ENCODE measurements at regions not wholly inside any gene's neighbourhood (a gene's known extent, or its start where the extent isn't known, plus 50 kb on each side); places are given as distances from the start of the nearest gene placed in this dataset.

DNA sequence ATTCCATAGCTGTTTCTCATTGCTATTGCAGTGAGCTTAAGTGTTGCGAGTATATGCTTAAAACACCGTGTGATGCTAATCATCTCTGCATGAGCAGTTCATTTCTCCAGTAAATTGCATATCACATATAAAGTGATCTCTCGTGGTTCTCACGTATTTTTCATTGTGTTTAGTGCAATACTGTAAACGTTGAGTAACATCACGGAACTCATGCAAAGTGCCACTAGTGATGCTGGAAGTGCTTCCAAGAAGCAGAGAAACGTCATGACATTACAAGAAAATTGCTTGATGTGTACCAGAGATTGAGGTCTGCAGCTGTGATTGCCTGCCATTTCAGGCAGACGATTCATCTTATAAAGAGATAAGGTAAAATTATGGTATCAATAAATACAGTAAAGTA lies 830.4 kb downstream of the GRIK2 start:
- Histone ChIP-seq H3K4me3 (no peak overlapping the region), H3K4me2 (no peak overlapping the region), H3K4me1 (replicated peaks; ENCODE audit: insufficient read depth) (no peaks in the 10 kb centered on the region), H3K79me2 (ENCODE audit: low read depth) (no peaks in the 10 kb centered on the region), H3K27ac (no peak overlapping the region), H3K9me2 (ENCODE audit: insufficient read depth) (no peaks in the 10 kb centered on the region), H3F3A (ENCODE audit: insufficient read depth, low read depth) (no peaks in the 10 kb centered on the region), H2AFZ (no peak overlapping the region), H3K36me3 (ENCODE audit: low read depth) (no peaks in the 10 kb centered on the region), H3K9me3 (ENCODE audit: insufficient read depth, low read depth) (no peaks in the 10 kb centered on the region), H3K27me3 (ENCODE audit: insufficient read depth, low read depth) (no peaks in the 10 kb centered on the region), H4K20me1 (ENCODE audit: insufficient read depth) (no peaks in the 10 kb centered on the region)
- POLR2A ChIA-PET (ENCODE audit: unreplicated experiment), result no interaction called here
- DNase-seq, result no peak
- no peak for TF ChIP-seq EZH2 (IDR thresholded peaks at IDR 0.05; ENCODE audit: low read depth)
- TF ChIP-seq, protein P1, sequence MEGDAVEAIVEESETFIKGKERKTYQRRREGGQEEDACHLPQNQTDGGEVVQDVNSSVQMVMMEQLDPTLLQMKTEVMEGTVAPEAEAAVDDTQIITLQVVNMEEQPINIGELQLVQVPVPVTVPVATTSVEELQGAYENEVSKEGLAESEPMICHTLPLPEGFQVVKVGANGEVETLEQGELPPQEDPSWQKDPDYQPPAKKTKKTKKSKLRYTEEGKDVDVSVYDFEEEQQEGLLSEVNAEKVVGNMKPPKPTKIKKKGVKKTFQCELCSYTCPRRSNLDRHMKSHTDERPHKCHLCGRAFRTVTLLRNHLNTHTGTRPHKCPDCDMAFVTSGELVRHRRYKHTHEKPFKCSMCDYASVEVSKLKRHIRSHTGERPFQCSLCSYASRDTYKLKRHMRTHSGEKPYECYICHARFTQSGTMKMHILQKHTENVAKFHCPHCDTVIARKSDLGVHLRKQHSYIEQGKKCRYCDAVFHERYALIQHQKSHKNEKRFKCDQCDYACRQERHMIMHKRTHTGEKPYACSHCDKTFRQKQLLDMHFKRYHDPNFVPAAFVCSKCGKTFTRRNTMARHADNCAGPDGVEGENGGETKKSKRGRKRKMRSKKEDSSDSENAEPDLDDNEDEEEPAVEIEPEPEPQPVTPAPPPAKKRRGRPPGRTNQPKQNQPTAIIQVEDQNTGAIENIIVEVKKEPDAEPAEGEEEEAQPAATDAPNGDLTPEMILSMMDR (conservative IDR thresholded peaks at IDR 0.05), result no peak
- BruUV-seq (replicated peaks), result no TSS peak
- intact Hi-C loops (cut with micrococcal nuclease; ENCODE audit: unreplicated experiment), result no loop called here
- CTCF ChIA-PET, result no interaction called here

GRCh38 chr6:102229271-102229670 lies 835.8 kb downstream of the GRIK2 start:
- no peaks in the 10 kb centered on the region for H3K9me3 ChIP-seq (ENCODE audit: insufficient read depth, low read depth)
- no peak overlapping the region for H2AFZ ChIP-seq
- no peaks in the 10 kb centered on the region for H3K36me3 ChIP-seq (ENCODE audit: low read depth)
- no peaks in the 10 kb centered on the region for H3F3A ChIP-seq (ENCODE audit: insufficient read depth, low read depth)
- H3K4me1 ChIP-seq (replicated peaks; ENCODE audit: insufficient read depth), result no peaks in the 10 kb centered on the region
- no peaks in the 10 kb centered on the region for H3K9me2 ChIP-seq (ENCODE audit: insufficient read depth)
- intact Hi-C loops (cut with micrococcal nuclease; ENCODE audit: unreplicated experiment), result no loop called here
- DNase-seq, result no peak
- no peak for TF ChIP-seq EZH2 (IDR thresholded peaks at IDR 0.05; ENCODE audit: low read depth)
- TF ChIP-seq, protein P1 (conservative IDR thresholded peaks at IDR 0.05), result no peak
- BruUV-seq (replicated peaks), result no TSS peak
- ChIA-PET POLR2A (ENCODE audit: unreplicated experiment) (no interaction called here), CTCF (no interaction called here)
- no peak overlapping the region for H3K4me2 ChIP-seq
- no peaks in the 10 kb centered on the region for H4K20me1 ChIP-seq (ENCODE audit: insufficient read depth)
- no peaks in the 10 kb centered on the region for H3K79me2 ChIP-seq (ENCODE audit: low read depth)
- no peaks in the 10 kb centered on the region for H3K27me3 ChIP-seq (ENCODE audit: insufficient read depth, low read depth)
- no peak overlapping the region for H3K27ac ChIP-seq
- H3K4me3 ChIP-seq, result no peak overlapping the region
